GM23248 (cell line): ENCODE measurements at regions not wholly inside any gene's neighbourhood (a gene's known extent, or its start where the extent isn't known, plus 50 kb on each side); places are given as distances from the start of the nearest gene placed in this dataset.
"Not testable (repeated sequence)": the region's sequence is repeated elsewhere in the genome, so short reads cannot be mapped to it uniquely, and the experiment has no call there.

Source experiments
- DNase-seq: peaks from one replicate; pipeline ENCODE4 v3.0.0-alpha.2; 2015
- H2AFZ ChIP-seq: fragments of 200-600 bp; sonication (generic); 2 replicates; pipeline ENCODE4 v1.6.1; 2016; ENCODE audit warnings: antibody characterized with exemption
- H3F3A ChIP-seq: fragments of 200-600 bp; sonication (generic); 2 replicates; pipeline ENCODE4 v1.6.1; 2016; ENCODE audit warnings: mild to moderate bottlenecking, antibody characterized with exemption, mixed run types; ENCODE audit not compliant: insufficient read depth
- H3K27ac ChIP-seq: fragments of 200-600 bp; sonication (generic); 2 replicates; pipeline ENCODE4 v1.5.1; 2016; ENCODE audit warnings: mild to moderate bottlenecking
- H3K27me3 ChIP-seq: fragments of 200-600 bp; sonication (generic); replicated peaks from 2 replicates; pipeline ENCODE4 v1.6.1; 2016; ENCODE audit warnings: mild to moderate bottlenecking; ENCODE audit not compliant: insufficient read depth
- H3K36me3 ChIP-seq: fragments of 200-600 bp; sonication (generic); 2 replicates; pipeline ENCODE4 v1.6.1; 2016; ENCODE audit warnings: low read depth, mild to moderate bottlenecking
- H3K4me1 ChIP-seq: fragments of 200-600 bp; sonication (generic); 2 replicates; pipeline ENCODE4 v1.6.1; 2016; ENCODE audit warnings: mild to moderate bottlenecking; ENCODE audit not compliant: insufficient read depth
- H3K4me2 ChIP-seq: fragments of 200-600 bp; sonication (generic); one replicate; pipeline ENCODE4 v1.6.1; 2016; ENCODE audit warnings: mild to moderate bottlenecking; ENCODE audit not compliant: unreplicated experiment
- H3K4me3 ChIP-seq: fragments of 200-600 bp; sonication (generic); 2 replicates; pipeline ENCODE4 v1.5.1; 2016; ENCODE audit warnings: mild to moderate bottlenecking
- H3K79me2 ChIP-seq: fragments of 200-600 bp; sonication (generic); 2 replicates; pipeline ENCODE4 v1.6.1; 2016; ENCODE audit warnings: mild to moderate bottlenecking; ENCODE audit not compliant: insufficient read depth
- H3K9ac ChIP-seq: fragments of 200-600 bp; sonication (generic); 2 replicates; pipeline ENCODE4 v1.6.1; 2016; ENCODE audit warnings: mild to moderate bottlenecking
- H3K9me2 ChIP-seq: fragments of 200-600 bp; sonication (generic); 2 replicates; pipeline ENCODE4 v1.6.1; 2016; ENCODE audit warnings: mixed run types, mild to moderate bottlenecking, moderate library complexity; ENCODE audit not compliant: insufficient read depth
- H3K9me3 ChIP-seq: fragments of 200-600 bp; sonication (generic); one replicate; pipeline ENCODE4 v1.6.1; 2017; ENCODE audit warnings: low read depth
- H4K20me1 ChIP-seq: fragments of 200-600 bp; sonication (generic); 2 replicates; pipeline ENCODE4 v1.6.0; 2016; ENCODE audit not compliant: insufficient read depth
- EZH2 ChIP-seq: fragments of 200-600 bp; sonication (generic); IDR thresholded peaks from 2 replicates; pipeline ENCODE4 v1.6.1; 2018; ENCODE audit warnings: antibody characterized with exemption, mild to moderate bottlenecking; ENCODE audit not compliant: insufficient read depth, poor library complexity, severe bottlenecking
- EZH2phosphoT487 ChIP-seq: fragments of 200-600 bp; sonication (generic); IDR thresholded peaks from 2 replicates; pipeline ENCODE4 v1.6.1; 2018; ENCODE audit warnings: antibody characterized with exemption, moderate library complexity, mild to moderate bottlenecking, low read depth; ENCODE audit not compliant: insufficient read depth
- WGBS, 2 experiments: methylation state at CpG; one replicate each; pipeline ENCODE4 v1.1.6; 2015 to 2017; ENCODE audit warnings: low lambda C conversion rate in 2 of 2, low coverage in 1 of 2; ENCODE audit errors: missing lambda C conversion rate in 2 of 2; 5-methylcytosine and 5-hydroxymethylcytosine counted together
- in situ Hi-C: fragments of 300-500 bp; cut with MboI; formaldehyde crosslinking; loops from 2 replicates; pipeline ENCODE4 v1.15.0; 2020

GRCh38 chr15:30761365-30761764 lies 135.4 kb downstream of the ARHGAP11B start:
- H3K9ac ChIP-seq, H2AFZ ChIP-seq, in situ Hi-C loops, H3K4me3 ChIP-seq, H3K27me3 ChIP-seq, H3K9me3 ChIP-seq, DNase-seq, H3K9me2 ChIP-seq, H4K20me1 ChIP-seq, H3K27ac ChIP-seq, H3K4me2 ChIP-seq, H3K36me3 ChIP-seq, H3F3A ChIP-seq, H3K4me1 ChIP-seq, H3K79me2 ChIP-seq: not testable (repeated sequence)
- WGBS, 2 experiments: 89 to 93% methylated on average over 3 to 4 of the region's 4 CpGs

- H3F3A ChIP-seq: peaks cover 16% of the 10 kb centered on the region; the same call in 1 of the 2 replicates
- H3K4me1 ChIP-seq, H3K79me2 ChIP-seq, H3K9me2 ChIP-seq, H3K27me3 ChIP-seq, H2AFZ ChIP-seq, H3K9me3 ChIP-seq, in situ Hi-C loops, H3K4me2 ChIP-seq, H3K9ac ChIP-seq, H4K20me1 ChIP-seq, H3K36me3 ChIP-seq, H3K4me3 ChIP-seq, H3K27ac ChIP-seq, DNase-seq: not testable (repeated sequence)
- WGBS, 2 experiments: 98 to 99% methylated on average over 12 of the region's 12 CpGs
Observed at GRCh38 chr15:30769390-30770124, 134.2 kb upstream of the FAN1 start.

GRCh38 chr15:30770759-30771158 lies 133.0 kb upstream of the FAN1 start:
- no peak overlapping the region for H3K27ac ChIP-seq
- H3K9me2 ChIP-seq: no peaks in the 10 kb centered on the region
- H3K4me2 ChIP-seq: no peak overlapping the region
- H3K79me2 ChIP-seq: no peaks in the 10 kb centered on the region
- in situ Hi-C loops: no loop called here
- H3K27me3 ChIP-seq: no peaks in the 10 kb centered on the region
- no peak for DNase-seq
- no peak overlapping the region for H2AFZ ChIP-seq
- no peak overlapping the region for H3K4me3 ChIP-seq
- WGBS, 2 experiments: 97 to 99% methylated on average over 17 of the region's 17 CpGs
- H3K4me1 ChIP-seq: peaks cover 7% of the 10 kb centered on the region; the same call in 1 of the 2 replicates
- no peak overlapping the region for H3K9ac ChIP-seq
- H4K20me1 ChIP-seq: no peaks in the 10 kb centered on the region
- H3F3A ChIP-seq: peaks cover 14% of the 10 kb centered on the region; the same call in 1 of the 2 replicates
- TF ChIP-seq EZH2: no peak
- no peak for TF ChIP-seq EZH2phosphoT487
- H3K36me3 ChIP-seq: no peaks in the 10 kb centered on the region
- H3K9me3 ChIP-seq: no peaks in the 10 kb centered on the region

- H3K9me3 ChIP-seq: no peaks in the 10 kb centered on the region
- in situ Hi-C loops: no loop called here
- H4K20me1 ChIP-seq: no peaks in the 10 kb centered on the region
Observed at GRCh38 chr15:30783019-30783418, 120.7 kb upstream of the FAN1 start.

GRCh38 chr15:30788595-30788994 lies 115.1 kb upstream of the FAN1 start:
- Histone ChIP-seq H3K79me2 (no peaks in the 10 kb centered on the region), H3K9me2 (no peaks in the 10 kb centered on the region), H3F3A (no peaks in the 10 kb centered on the region), H3K4me3 (no peak overlapping the region), H3K27ac (no peak overlapping the region), H2AFZ (no peak overlapping the region), H3K4me1 (no peaks in the 10 kb centered on the region), H3K27me3 (no peaks in the 10 kb centered on the region), H3K9me3 (no peaks in the 10 kb centered on the region), H3K9ac (no peak overlapping the region), H3K4me2 (no peak overlapping the region), H4K20me1 (no peaks in the 10 kb centered on the region), H3K36me3 (no peaks in the 10 kb centered on the region)
- in situ Hi-C loops: no loop called here
- no peak for TF ChIP-seq EZH2phosphoT487
- no peak for TF ChIP-seq EZH2
- no peak for DNase-seq

More at GRCh38 chr15:30783019-30783418, 120.7 kb upstream of the FAN1 start:
- H3K4me3 ChIP-seq: no peak overlapping the region
- H3K36me3 ChIP-seq: no peaks in the 10 kb centered on the region
- no peaks in the 10 kb centered on the region for H3K79me2 ChIP-seq
- no peaks in the 10 kb centered on the region for H3F3A ChIP-seq
- H3K9ac ChIP-seq: no peak overlapping the region
- WGBS, 2 experiments: 94 to 96% methylated on average over 17 of the region's 17 CpGs
- DNase-seq: no peak
- H3K27ac ChIP-seq: no peak overlapping the region
- H3K27me3 ChIP-seq: no peaks in the 10 kb centered on the region
- H3K9me2 ChIP-seq: no peaks in the 10 kb centered on the region
- H2AFZ ChIP-seq: no peak overlapping the region
- H3K4me2 ChIP-seq: no peak overlapping the region
- no peaks in the 10 kb centered on the region for H3K4me1 ChIP-seq
- TF ChIP-seq EZH2phosphoT487: no peak
- TF ChIP-seq EZH2: no peak
